Hematopoietic multipotent progenitor cell treated with erythropoietin and hydrocortisone succinate and interleukin-3 and kit ligand, for 8 days (in vitro differentiated cells): ENCODE measurements at regions not wholly inside any gene's neighbourhood (a gene's known extent, or its start where the extent isn't known, plus 50 kb on each side); places are given as distances from the start of the nearest gene placed in this dataset.
"Not testable (repeated sequence)": the region's sequence is repeated elsewhere in the genome, so short reads cannot be mapped to it uniquely, and the experiment has no call there.

ENCODE experiments used
- DNase-seq: peaks from one replicate; pipeline ENCODE4 v3.0.0-alpha.2; 2015

DNA sequence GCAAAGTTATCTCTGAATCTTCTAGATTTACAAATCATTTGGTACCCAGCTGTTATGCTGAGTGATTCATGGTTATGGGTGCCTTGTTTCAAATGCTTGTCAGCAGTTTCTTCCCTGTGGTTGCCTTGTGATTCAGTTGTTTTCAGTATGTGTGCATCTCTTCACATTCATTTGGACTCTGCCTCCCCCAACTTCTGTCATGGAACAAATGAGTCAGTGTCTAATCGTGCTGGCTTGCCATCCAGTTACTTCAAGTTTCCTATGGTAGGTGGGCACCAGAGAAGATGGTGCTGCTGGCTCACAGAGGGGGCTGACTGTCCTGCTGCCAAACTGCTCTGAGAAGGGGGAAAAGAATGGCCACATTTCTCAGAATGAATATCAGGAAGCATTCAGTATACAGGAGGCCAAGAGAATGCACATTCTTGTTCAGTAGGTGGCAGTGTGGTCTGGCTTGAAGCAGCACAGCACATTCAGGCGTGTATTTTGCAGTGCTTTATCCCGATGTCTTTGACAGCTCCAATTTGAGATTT is 260.9 kb downstream of the GLUD2 start:
- no peak for DNase-seq

DNA sequence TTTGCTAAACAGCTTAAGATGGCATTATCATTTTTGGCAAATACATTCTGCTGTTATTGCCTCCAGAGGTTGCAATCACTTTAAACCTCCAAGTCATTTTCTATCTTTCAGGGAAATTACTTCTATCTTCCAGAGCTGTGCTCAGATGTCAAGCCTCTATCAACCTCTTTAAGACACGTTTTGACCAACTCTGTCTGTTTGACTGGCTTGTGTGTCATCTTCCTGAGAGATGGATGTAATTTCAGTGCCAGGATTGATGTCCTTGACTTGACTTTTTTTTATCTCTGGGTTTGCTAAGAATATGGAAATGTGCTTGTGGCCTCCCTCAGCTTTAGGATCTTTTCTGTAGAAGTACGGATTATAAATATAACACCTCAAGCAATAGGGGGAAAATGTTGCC is 263.4 kb downstream of the GLUD2 start:
- DNase-seq, result no peak

DNA sequence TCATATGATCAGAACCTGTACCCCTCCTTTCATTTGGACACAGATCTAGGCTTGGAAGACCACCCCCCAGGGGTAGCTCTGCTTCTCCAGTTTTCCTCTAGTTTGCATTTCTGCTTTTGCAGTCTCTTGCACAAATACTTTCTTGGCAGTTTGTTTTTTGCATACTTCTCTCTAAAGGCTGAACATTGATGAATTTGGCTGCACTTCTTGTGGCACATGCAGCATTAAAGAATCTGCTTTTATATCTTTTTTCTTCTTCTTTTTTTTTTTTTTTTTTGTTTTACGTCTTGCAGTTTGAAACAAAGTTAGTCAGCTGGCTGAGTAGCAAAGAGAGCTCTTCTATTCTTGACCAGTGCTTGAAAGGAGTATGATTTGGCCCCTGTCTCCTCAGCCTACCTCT is 273.0 kb downstream of the GLUD2 start:
- no peak for DNase-seq

DNA sequence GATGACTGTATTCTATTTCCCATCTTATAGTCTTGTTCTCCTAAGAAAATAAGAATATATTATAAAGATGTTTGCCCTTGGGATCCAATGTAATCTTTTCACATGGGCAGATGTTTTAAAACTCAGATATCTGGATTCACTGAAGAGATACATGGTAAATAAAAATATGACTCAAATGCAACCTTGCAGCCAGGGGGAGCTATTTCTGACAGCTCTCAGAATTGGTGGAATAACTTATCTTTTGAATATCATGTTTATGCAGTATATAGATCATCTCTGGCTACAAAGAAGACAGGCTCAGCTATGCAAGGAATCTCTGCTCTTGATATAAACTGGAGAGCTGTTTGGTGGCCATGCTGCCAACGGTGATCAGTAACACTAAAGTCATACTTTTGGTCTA is 274.7 kb downstream of the GLUD2 start:
- DNase-seq, result no peak

DNA sequence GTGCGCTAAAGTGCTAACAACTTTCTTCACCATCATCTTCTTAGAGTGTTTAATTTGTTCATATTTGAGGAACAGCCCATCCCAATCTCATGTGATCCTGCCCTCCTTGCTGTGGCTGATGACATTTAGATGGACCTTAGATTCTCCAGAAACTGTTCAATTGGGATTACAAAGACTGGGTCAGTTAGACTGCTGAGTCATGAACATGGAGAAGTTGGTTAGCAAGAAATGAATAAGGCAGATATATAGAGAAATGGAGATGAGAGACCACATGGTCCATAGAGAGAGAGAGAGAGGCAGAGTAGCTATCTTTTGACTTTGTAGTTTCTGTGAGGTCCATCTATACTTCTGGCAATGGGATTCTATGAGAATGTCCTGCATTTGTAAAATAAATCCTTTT is 275.9 kb downstream of the GLUD2 start:
- no peak for DNase-seq

DNA sequence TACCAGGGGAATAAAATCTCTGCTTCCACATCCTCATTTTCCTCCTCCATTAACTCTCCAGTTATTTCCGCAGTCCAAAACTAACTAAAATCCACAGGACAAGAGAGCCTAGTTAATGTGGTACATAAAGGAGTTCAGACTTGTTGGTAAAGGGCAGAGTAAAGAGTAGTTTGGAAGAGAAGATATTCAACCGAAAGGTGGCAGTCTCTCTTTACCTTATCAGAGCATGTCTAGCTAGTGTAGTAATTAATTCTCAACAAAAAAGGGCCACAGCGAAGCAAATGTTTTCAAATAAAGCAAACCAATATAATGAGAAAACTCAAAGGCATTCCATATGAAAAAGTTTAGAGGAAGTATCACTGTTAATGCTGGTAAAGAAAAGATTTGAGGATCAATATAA is 286.5 kb downstream of the GLUD2 start:
- DNase-seq, result no peak

DNA sequence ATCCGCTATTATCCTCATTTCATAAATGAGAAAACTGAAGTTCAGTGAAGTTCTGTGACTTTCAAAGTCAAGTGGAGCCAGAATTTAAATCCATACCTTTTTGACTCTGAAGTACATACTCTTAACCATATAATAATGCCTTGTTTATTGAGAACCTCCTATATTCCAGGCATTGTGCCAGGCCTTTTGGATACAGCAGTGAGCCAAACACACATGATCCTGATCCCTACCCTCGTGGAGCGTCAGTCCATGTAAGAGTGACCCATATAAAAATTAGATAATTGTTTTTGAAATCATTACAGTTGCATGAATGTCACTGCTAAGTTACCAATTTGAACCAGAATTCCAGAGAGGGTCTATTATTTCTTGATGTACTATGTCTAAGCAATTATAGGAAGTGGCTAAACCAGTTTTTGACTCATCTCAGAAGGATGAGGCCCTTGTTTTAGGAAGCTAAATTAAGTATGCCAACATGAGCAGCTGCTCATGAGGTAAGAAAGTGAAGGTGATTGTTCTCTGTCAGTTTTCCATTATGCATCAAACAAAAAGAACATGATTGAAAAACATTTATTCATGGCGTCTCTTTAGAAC is 289.5 kb downstream of the GLUD2 start:
- DNase-seq, result no peak

DNA sequence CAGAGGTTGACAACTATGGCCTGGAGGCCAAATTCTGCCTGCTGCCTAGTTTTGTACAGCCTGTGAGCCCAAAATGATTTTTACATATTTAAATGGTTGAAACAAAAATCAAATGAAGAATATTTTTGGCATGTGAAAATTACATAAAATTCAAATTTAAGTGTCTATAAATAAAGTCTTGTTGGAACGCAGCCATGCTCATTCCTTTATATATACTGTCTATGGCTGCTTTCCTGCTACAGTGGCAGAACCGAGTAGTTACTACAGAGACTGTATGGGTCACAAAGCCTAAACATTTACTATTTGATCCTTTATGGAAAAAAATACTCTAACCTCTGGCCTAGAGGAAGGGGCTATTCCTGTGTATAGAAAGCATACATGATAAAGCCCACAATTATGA is 290.4 kb downstream of the GLUD2 start:
- no peak for DNase-seq

DNA sequence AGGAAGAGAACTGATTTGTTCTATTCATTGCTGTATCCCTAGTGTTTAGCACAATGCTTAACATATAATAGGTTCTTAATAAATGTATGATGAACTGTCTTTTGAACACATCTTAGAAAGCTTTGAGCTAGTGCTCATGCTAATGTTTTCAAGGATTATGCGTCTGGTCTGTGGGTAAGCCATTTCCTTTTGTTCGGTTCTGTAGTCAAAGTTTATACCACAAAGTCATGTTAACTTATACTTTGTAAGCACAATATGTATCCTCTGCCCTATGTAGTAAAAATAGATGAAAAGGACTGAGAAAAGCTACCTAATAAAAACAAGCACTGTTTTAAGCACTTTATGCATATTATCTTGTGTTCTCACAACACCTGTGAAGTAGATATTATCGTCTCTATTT is 301.9 kb downstream of the GLUD2 start:
- no peak for DNase-seq

DNA sequence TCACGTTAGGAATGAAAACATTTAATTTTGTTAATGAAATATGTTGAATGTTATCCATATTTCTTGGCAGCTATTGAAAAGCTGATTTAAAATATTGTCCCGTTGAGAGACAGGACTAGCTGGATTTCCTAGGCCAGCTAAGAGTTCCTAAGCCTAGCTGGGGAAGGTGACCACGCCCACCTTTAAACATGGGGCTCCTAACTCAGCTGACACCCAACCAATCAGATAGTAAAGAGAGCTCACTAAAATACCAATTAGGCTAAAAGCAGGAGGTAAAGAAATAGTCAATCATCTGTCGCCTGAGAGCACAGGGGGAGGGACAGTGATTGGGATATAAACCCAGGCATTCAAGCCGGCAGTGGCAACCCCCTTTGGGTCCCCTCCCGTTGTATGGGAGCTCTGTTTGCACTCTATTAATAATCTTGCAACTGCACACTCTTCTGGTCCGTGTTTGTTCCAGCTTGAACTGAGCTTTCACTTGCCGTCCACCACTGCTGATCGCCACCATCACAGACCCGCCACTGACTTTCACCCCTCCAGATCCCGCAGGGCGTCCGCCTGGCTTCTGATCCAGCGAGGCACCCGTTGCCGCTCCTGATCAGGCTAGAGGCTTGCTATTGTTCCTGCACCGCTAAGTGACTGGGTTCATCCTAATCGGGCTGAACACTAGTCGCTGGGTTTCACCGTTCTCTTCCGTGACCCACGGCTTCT is 308.9 kb downstream of the GLUD2 start:
- DNase-seq, result no peak

DNA sequence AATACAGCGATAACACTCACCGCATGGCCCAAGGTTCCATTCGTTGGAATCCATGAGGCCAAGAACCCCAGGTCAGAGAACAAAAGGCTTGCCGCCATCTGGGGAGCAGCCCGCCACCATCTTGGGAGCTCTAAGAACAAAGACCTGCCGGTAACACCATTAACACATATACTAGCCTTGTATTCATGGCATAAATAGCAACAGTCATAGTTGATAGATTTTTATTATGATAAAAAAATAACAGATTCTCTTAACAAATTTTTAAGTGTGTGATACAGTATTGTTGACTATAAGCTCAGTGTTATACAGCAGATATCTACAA is 309.4 kb downstream of the GLUD2 start:
- DNase-seq, result no peak

DNA sequence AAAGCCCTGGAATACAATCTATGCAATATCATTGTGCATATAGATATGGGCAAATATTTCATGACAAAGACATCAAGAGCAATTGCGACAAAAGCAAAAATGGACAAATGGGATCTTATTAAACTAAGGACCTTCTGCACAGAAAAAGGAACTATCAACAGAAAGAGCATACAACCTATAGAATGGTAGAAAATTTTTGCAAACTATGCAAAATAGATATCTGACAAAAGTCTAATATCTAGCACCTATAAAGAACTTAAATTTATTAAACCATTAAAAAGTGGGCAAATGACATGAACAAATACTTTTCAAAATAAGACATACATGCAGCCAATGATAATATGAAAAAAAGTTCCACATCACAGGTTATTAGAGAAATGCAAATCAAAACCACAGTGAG is 312.9 kb downstream of the GLUD2 start:
- no peak for DNase-seq

DNA sequence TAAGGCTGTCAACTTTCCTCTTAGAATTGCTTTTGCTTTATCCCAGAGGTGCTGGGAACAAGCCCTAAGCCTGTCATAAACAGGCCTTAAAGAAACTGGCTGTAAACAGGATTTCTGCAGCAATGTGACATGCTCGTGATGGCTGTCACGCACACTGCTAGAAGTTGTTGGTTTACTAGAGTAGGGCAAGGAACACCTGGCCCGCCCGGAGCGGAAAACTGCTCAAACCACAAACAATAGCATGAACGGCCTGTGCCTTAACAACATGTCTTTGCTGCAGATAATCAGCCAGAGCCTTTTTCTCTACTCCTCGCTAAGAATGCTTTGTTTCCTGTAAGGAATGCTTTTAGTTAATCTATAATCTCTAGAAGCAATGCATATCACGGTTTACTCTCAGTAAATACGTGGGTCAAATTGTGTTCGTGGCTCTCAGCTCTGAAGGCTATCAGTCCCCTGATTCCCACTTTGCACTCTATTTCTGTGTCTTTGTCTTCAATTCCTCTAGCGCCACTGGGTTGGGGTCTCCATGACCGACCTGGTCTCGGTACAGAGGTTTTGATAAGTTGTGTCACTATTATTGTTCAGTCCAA is 318.3 kb downstream of the GLUD2 start:
- DNase-seq, result no peak

DNA sequence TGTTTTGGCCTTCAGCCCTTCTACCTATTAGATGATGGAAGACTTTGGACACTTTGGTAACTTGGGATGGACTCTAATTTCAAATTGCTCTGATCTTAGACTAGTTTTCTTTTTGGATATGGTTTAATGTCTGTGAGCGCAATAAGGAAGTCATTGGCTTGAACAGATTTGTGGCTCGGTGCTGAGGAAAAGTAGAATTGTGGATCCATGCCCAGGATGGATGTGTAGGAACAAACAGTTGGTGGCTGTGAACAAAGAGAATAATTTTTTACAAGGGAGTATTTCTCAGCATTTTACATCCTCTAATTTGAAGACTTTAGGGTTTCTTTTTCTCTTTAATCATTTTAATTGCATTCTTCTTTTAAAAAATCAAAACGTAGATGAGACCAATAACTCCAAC is 327.1 kb downstream of the GLUD2 start:
- no peak for DNase-seq

DNA sequence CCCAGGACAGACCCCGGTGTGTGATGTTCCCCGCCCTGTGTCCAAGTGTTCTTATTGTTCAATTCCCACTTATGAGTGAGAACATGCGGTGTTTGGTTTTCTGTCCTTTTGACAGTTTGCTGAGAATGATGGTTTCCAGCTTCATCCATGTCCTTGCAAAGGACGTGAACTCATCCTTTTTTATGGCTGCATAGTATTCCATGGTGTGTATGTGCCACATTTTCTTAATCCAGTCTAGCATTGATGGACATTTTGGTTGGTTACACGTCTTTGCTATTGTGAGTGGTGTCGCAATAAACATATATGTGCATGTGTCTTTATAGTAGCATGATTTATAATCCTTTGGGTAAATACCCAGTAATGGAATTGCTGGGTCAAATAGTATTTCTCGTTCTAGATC is 334.5 kb downstream of the GLUD2 start:
- DNase-seq, result not testable (repeated sequence)

DNA sequence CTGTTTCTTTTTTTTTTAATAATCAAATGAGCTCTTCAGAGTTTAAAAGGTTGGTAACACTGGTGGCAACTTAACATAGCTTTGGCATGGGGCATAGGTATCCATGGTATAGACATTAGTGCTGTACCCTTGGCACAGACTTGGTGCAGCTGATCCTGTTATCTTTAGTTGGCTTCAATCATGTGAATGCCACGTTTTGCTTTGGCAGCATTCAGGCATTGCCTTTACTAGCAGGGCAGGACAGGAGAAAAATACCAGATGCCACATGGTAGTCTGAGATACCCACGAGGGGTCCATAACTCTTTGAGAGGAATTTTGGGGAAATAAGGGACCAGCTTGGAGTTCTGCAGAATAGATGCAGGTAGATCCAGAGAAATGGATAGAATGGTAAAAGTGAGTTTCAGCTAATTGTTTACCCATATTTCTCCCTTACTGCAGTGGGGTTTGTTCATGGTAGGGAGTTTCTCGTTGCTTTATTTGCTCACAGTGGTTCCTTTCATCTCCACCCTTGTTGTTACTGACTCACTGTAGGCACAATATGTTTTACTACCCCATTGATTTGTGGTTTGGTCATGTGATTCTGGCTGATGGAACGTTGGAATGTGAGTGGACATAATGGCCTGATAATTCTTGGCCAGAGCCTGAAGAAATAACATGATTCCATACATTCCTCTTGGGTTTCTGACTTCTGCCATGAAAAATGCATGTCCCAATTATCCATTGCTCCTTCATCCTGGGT is 342.7 kb downstream of the GLUD2 start:
- DNase-seq, result no peak

DNA sequence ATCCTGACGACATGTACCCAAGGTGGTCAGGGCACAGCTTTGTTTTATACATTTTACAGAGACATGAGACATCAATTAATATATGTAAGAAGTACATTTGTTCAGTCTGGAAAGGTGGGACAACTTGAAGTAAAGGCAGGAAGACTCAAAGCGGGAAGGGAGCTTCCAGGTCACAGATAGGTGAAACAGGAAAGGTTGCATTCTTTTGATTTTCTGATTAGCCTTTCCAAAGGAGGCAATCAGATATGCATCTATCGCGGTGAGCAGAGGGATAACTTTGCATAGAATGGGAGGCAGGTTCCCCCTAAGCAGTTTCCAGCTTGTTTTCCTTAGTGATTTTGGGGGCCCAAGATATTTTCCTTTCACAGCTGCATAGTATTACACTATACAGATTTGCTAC is 358.4 kb downstream of the GLUD2 start:
- DNase-seq, result no peak

DNA sequence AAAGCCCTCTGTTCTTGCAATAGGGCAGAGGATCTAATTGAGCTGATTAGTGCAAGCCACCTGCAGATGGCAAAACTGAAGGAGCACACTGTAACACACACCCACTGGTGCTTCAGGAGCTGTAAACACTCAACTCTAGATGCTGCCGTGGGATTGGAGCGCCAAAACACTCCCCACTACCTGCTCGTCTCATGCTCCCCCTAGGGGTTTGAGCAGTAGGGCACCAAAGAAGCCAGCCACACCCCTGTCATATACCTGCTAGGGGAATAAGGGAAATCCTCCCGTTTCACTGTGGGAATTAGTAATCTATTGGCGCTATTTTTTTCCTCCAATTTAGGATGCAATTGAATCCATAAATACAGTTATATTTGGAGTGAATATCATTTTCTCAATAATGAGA is 360.2 kb downstream of the GLUD2 start:
- DNase-seq, result no peak

DNA sequence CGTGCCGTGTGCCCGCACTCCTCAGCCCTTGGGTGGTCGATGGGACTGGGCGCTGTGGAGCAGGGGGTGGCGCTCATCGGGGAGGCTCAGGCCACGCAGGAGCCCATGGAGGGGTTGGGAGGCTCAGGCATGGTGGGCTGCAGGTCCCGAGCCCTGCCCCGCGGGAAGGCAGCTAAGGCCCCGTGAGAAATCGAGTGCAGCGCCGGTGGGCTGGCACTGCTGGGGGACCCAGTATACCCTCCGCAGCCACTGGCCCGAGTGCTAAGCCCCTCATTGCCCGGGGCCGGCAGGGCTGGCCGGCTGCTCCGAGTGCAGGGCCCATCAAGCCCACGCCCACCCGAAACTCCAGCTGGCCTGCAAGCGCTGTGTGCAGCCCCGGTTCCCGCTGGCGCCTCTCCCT is 384.1 kb downstream of the GLUD2 start:
- DNase-seq, result not testable (repeated sequence)

DNA sequence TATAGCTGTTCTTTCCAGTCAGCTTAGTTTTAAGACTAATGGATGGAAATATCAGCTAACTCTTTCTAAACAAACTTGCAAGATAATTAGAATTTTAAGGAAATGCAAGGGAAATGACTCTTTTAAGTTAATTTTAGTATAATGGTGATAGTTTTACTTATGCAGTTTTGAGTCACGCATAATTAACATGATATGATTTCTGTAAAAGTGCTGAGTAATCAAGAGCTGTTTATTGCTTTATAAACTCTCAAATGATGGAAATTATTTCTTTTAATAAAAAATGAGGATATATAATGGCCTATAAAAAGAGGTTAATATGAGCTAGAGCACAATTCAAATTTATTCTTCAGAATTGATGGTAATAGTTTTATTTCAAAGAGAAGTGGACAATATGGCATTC is 385.9 kb downstream of the GLUD2 start:
- DNase-seq, result no peak

DNA sequence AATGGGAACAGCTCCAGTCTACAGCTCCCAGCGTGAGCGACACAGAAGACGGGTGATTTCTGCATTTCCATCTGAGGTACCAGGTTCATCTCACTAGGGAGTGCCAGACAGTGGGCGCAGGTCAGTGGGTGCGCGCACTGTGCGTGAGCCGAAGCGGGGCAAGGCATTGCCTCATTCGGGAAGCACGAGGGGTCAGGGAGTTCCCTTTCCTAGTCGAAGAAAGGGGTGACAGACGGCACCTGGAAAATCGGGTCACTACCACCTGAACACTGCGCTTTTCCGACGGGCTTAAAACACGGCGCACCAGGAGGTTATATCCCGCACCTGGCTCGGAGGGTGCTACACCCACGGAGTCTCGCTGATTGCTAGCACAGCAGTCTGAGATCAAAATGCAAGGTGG is 390.3 kb downstream of the GLUD2 start:
- not testable (repeated sequence) for DNase-seq

DNA sequence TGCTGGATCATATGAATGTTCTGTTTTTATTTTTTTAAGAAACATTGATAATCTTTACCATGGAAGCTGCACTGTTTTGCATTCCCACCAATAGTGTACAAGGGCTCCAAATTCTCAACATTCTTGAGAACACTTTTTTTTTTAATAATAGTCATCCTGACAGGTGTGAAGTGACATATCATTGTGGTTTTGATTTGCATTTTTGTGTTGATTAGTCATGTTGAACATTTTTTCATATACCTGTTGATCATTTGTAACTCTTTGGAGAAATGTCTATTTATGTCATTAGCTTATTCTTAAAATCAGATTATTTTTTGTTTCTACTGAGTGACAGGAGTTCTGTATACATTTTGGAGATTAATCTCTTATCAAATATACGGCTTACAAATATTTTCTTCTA is 408.5 kb downstream of the GLUD2 start:
- no peak for DNase-seq

DNA sequence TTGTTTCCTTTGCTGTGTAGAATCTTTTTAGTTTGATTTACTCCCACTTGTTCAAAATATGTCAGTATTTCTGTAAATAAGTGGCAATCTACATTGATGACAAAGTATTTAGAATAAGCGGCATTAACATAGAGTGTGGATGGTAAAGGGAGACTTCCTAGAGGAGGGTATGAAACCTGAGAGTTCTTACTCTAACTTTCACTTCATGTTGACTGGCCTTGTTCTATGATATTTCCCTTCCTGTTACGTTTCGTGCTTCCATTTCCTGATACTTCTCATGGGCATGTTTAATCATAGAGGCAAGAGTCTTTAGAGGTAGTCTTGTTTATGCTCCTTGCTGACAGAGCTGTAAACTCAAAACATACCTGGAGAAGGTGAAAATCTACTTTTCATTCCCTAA is 408.9 kb downstream of the GLUD2 start:
- no peak for DNase-seq

DNA sequence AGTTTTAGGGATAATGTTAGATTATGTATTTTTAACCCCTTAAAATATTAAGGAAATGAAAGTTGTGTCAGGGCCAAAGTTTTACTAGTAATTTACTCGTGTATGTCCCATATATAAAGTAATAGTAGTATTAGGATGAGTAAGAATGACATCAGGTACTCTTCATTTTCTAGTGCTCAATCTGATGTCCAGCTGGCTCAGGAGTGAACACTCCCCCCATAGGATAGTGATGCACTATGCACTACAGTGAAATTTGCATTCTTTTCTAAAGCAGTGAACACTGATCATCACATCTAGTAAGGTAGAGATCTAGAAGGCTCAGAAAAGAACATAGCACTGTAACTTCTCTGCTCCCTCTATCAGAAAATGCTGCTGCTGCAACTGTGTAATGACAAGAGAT is 409.7 kb downstream of the GLUD2 start:
- no peak for DNase-seq
